Esophagus squamous epithelium (tissue), 5 donors: ENCODE measurements at regions not wholly inside any gene's neighbourhood (a gene's known extent, or its start where the extent isn't known, plus 50 kb on each side); places are given as distances from the start of the nearest gene placed in this dataset.

Experiments used
- DNase-seq: peaks from one replicate; lab custom pipeline; 2025; lab: John Stamatoyannopoulos, UW
- H3K27ac ChIP-seq, 4 donors: fragments of 200-600 bp; sonication (generic); one replicate each; pipeline ENCODE4 v1.5.1; 2016 to 2019; ENCODE audit warnings: mild to moderate bottlenecking in 1 of 4
- H3K27me3 ChIP-seq, 4 donors: fragments of 200-600 bp; sonication (generic); 1 replicate in 3 of 4; 2 replicates in 1 of 4; pipeline versions ENCODE4 v1.5.1 to v1.6.0; 2017 to 2021; ENCODE audit warnings: antibody characterized with exemption in 1 of 4
- H3K36me3 ChIP-seq, 3 donors: fragments of 200-600 bp; sonication (generic); one replicate each; pipeline ENCODE4 v1.5.1; 2016 to 2019
- H3K4me1 ChIP-seq, 3 donors: fragments of 200-600 bp; sonication (generic); one replicate each; pipeline ENCODE4 v1.5.1; 2017 to 2019
- H3K4me3 ChIP-seq, 4 donors: fragments of 200-600 bp; sonication (generic); 1 replicate in 3 of 4; 2 replicates in 1 of 4; pipeline ENCODE4 v1.5.1; 2016 to 2019; ENCODE audit warnings: mild to moderate bottlenecking in 2 of 4, moderate library complexity in 1 of 4
- H3K9me3 ChIP-seq, 3 donors: fragments of 200-600 bp; sonication (generic); one replicate each; pipeline ENCODE4 v1.5.1; 2016 to 2019
- CTCF ChIP-seq, 6 experiments: fragments of 450-650 bp in 4 of 6; fragments of 200-600 bp in 2 of 6; sonication (generic) in 2 of 6; IDR thresholded peaks; one replicate each; pipeline ENCODE4 v1.5.1; 2016 to 2019; ENCODE audit warnings: antibody characterized with exemption in 6 of 6, mild to moderate bottlenecking in 4 of 6, moderate library complexity in 4 of 6
- POLR2A ChIP-seq, 4 donors: fragments of 450-650 bp; IDR thresholded peaks; one replicate each; pipeline ENCODE4 v1.6.1; 2017; ENCODE audit warnings: antibody characterized with exemption in 4 of 4, mild to moderate bottlenecking in 4 of 4, moderate library complexity in 3 of 4
- WGBS, 2 donors: methylation state at CpG; one replicate each; pipeline ENCODE4 v1.1.5; 2018; 5-methylcytosine and 5-hydroxymethylcytosine counted together
- intact Hi-C: fragments of 100-400 bp; cut with DNase I; formaldehyde crosslinking; loops from one replicate; pipeline ENCODE4 v1.15.0; 2022
- donor health status: DM: yes; HTN: yes; CAD: no.

- peak overlapping the region in 3 of 4 donors; percentile 36 to 74 (median 72) for H3K27ac ChIP-seq
- 77 to 79% methylated on average over 10 to 14 of the region's 15 CpGs for WGBS, 2 donors
- H3K36me3 ChIP-seq = no peaks in the 10 kb centered on the region
- H3K4me1 ChIP-seq = peaks cover 6 to 38% (median 13%) of the 10 kb centered on the region in 3 donors
- intact Hi-C loops = no loop called here
- no peaks in the 10 kb centered on the region for H3K27me3 ChIP-seq
- H3K4me3 ChIP-seq = no peak overlapping the region
- H3K9me3 ChIP-seq = no peaks in the 10 kb centered on the region
- TF ChIP-seq CTCF (IDR thresholded peaks at IDR 0.05) (no peak), POLR2A (IDR thresholded peaks at IDR 0.05) (no peak)
- no peak for DNase-seq
These were observed 323.8 kb upstream of the JARID2 start for GRCh38 chr6:14921878-14922671.

- H3K27me3 ChIP-seq = no peaks in the 10 kb centered on the region
- no peak for DNase-seq
- peak overlapping the region in 2 of 4 donors; percentile 18 to 74 for H3K27ac ChIP-seq
- no peaks in the 10 kb centered on the region for H3K9me3 ChIP-seq
- peaks cover 6 to 38% (median 13%) of the 10 kb centered on the region in 3 donors for H3K4me1 ChIP-seq
- WGBS, 2 donors = 54 to 64% methylated on average over 7 to 9 of the region's 9 CpGs
- TF ChIP-seq POLR2A (IDR thresholded peaks at IDR 0.05) = no peak
- no peak for TF ChIP-seq CTCF (IDR thresholded peaks at IDR 0.05)
- intact Hi-C loops = no loop called here
- no peaks in the 10 kb centered on the region for H3K36me3 ChIP-seq
- H3K4me3 ChIP-seq = no peak overlapping the region
These were observed 323.0 kb upstream of the JARID2 start for GRCh38 chr6:14922706-14923460.

- H3K36me3 ChIP-seq = no peaks in the 10 kb centered on the region
- peaks cover 6 to 38% (median 13%) of the 10 kb centered on the region in 3 donors for H3K4me1 ChIP-seq
- DNase-seq = no peak
- no peaks in the 10 kb centered on the region for H3K27me3 ChIP-seq
- H3K9me3 ChIP-seq = no peaks in the 10 kb centered on the region
- H3K4me3 ChIP-seq = no peak overlapping the region
- 76 to 82% methylated on average over 6 to 12 of the region's 14 CpGs for WGBS, 2 donors
- no peak for TF ChIP-seq CTCF (IDR thresholded peaks at IDR 0.05)
- TF ChIP-seq POLR2A (IDR thresholded peaks at IDR 0.05) = no peak
- intact Hi-C loops = no loop called here
- H3K27ac ChIP-seq = peak overlapping the region in 1 of 4 donors; percentile 42
These were observed 321.5 kb upstream of the JARID2 start for GRCh38 chr6:14924126-14925024.

- no peaks in the 10 kb centered on the region for H3K9me3 ChIP-seq
- H3K36me3 ChIP-seq = no peaks in the 10 kb centered on the region
- peak overlapping the region in 2 of 4 donors; percentile 9 to 10 for H3K27ac ChIP-seq
- TF ChIP-seq CTCF (IDR thresholded peaks at IDR 0.05) = no peak
- TF ChIP-seq POLR2A (IDR thresholded peaks at IDR 0.05) = no peak
- intact Hi-C loops = no loop called here
- no peak overlapping the region for H3K4me3 ChIP-seq
- 46 to 71% methylated on average over 4 to 5 of the region's 5 CpGs for WGBS, 2 donors
- DNase-seq = no peak
- no peaks in the 10 kb centered on the region for H3K27me3 ChIP-seq
- peaks cover 6 to 42% (median 13%) of the 10 kb centered on the region in 3 donors for H3K4me1 ChIP-seq
These were observed 320.7 kb upstream of the JARID2 start for GRCh38 chr6:14925025-14925698.
